ENCODE measurements at regions not wholly inside any gene's neighbourhood (a gene's known extent, or its start where the extent isn't known, plus 50 kb on each side); places are given as distances from the start of the nearest gene placed in this dataset.

DNA sequence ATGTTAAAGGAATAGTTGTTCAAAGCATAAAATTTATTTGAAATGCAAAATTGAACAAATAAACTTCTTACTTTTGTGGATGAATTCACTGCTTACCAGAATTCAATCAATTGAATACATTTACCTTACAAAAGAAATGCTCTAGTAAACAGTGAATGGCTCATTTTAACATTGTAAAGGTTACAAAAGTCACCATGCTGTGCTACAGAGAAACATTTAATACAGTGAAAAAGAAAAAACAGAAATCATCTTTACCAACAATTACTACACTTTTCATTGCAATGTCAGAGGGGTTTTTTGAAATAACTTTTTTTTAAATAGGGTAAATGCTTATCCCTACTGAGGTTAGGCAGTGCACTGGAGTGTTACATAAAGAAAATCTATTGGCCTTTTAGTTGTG, 853.0 kb downstream of the NCAM2 start (continued):
- TF ChIP-seq, protein P1, sequence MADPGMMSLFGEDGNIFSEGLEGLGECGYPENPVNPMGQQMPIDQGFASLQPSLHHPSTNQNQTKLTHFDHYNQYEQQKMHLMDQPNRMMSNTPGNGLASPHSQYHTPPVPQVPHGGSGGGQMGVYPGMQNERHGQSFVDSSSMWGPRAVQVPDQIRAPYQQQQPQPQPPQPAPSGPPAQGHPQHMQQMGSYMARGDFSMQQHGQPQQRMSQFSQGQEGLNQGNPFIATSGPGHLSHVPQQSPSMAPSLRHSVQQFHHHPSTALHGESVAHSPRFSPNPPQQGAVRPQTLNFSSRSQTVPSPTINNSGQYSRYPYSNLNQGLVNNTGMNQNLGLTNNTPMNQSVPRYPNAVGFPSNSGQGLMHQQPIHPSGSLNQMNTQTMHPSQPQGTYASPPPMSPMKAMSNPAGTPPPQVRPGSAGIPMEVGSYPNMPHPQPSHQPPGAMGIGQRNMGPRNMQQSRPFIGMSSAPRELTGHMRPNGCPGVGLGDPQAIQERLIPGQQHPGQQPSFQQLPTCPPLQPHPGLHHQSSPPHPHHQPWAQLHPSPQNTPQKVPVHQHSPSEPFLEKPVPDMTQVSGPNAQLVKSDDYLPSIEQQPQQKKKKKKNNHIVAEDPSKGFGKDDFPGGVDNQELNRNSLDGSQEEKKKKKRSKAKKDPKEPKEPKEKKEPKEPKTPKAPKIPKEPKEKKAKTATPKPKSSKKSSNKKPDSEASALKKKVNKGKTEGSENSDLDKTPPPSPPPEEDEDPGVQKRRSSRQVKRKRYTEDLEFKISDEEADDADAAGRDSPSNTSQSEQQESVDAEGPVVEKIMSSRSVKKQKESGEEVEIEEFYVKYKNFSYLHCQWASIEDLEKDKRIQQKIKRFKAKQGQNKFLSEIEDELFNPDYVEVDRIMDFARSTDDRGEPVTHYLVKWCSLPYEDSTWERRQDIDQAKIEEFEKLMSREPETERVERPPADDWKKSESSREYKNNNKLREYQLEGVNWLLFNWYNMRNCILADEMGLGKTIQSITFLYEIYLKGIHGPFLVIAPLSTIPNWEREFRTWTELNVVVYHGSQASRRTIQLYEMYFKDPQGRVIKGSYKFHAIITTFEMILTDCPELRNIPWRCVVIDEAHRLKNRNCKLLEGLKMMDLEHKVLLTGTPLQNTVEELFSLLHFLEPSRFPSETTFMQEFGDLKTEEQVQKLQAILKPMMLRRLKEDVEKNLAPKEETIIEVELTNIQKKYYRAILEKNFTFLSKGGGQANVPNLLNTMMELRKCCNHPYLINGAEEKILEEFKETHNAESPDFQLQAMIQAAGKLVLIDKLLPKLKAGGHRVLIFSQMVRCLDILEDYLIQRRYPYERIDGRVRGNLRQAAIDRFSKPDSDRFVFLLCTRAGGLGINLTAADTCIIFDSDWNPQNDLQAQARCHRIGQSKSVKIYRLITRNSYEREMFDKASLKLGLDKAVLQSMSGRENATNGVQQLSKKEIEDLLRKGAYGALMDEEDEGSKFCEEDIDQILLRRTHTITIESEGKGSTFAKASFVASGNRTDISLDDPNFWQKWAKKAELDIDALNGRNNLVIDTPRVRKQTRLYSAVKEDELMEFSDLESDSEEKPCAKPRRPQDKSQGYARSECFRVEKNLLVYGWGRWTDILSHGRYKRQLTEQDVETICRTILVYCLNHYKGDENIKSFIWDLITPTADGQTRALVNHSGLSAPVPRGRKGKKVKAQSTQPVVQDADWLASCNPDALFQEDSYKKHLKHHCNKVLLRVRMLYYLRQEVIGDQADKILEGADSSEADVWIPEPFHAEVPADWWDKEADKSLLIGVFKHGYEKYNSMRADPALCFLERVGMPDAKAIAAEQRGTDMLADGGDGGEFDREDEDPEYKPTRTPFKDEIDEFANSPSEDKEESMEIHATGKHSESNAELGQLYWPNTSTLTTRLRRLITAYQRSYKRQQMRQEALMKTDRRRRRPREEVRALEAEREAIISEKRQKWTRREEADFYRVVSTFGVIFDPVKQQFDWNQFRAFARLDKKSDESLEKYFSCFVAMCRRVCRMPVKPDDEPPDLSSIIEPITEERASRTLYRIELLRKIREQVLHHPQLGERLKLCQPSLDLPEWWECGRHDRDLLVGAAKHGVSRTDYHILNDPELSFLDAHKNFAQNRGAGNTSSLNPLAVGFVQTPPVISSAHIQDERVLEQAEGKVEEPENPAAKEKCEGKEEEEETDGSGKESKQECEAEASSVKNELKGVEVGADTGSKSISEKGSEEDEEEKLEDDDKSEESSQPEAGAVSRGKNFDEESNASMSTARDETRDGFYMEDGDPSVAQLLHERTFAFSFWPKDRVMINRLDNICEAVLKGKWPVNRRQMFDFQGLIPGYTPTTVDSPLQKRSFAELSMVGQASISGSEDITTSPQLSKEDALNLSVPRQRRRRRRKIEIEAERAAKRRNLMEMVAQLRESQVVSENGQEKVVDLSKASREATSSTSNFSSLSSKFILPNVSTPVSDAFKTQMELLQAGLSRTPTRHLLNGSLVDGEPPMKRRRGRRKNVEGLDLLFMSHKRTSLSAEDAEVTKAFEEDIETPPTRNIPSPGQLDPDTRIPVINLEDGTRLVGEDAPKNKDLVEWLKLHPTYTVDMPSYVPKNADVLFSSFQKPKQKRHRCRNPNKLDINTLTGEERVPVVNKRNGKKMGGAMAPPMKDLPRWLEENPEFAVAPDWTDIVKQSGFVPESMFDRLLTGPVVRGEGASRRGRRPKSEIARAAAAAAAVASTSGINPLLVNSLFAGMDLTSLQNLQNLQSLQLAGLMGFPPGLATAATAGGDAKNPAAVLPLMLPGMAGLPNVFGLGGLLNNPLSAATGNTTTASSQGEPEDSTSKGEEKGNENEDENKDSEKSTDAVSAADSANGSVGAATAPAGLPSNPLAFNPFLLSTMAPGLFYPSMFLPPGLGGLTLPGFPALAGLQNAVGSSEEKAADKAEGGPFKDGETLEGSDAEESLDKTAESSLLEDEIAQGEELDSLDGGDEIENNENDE (IDR thresholded peaks at IDR 0.05; ENCODE audit: insufficient replicate concordance, low read length), result peak; percentile 68

Measured in H1 (cell line).